Activated T-helper 17 cell treated with anti-CD3 and anti-CD28 coated beads, Interleukin-2, amount 50 U/mL, for 72 hours (primary cell): ENCODE measurements at regions not wholly inside any gene's neighbourhood (a gene's known extent, or its start where the extent isn't known, plus 50 kb on each side); places are given as distances from the start of the nearest gene placed in this dataset.

Source experiments
- ATAC-seq: fragments of 150-1000 bp; cut with Tn5 transposase; replicated peaks from 2 replicates; pipeline ENCODE4 v1.10.0; 2021; ENCODE audit warnings: mild to moderate bottlenecking, moderate library complexity
- H3K27ac Mint-ChIP-seq: one replicate; pipeline ENCODE4 v1.8.0; 2022; ENCODE audit warnings: mixed read lengths
- H3K27me3 Mint-ChIP-seq: one replicate; pipeline ENCODE4 v1.8.0; 2022; ENCODE audit warnings: mixed read lengths
- H3K36me3 Mint-ChIP-seq: one replicate; pipeline ENCODE4 v1.8.0; 2022; ENCODE audit warnings: low read depth, mild to moderate bottlenecking, mixed read lengths
- H3K4me1 Mint-ChIP-seq: one replicate; pipeline ENCODE4 v1.8.0; 2022; ENCODE audit warnings: mixed read lengths
- H3K4me3 Mint-ChIP-seq: one replicate; pipeline ENCODE4 v1.8.0; 2022; ENCODE audit warnings: mild to moderate bottlenecking, mixed read lengths
- H3K9me3 Mint-ChIP-seq: one replicate; pipeline ENCODE4 v1.8.0; 2022; ENCODE audit warnings: mixed read lengths

- no peaks in the 10 kb centered on the region for H3K27me3 Mint-ChIP-seq
- no peak overlapping the region for H3K27ac Mint-ChIP-seq
- no peaks in the 10 kb centered on the region for H3K9me3 Mint-ChIP-seq
- no peaks in the 10 kb centered on the region for H3K4me1 Mint-ChIP-seq
- no peak for ATAC-seq
- H3K36me3 Mint-ChIP-seq = peaks cover 47% of the 10 kb centered on the region
- no peak overlapping the region for H3K4me3 Mint-ChIP-seq
These were observed 139.2 kb downstream of the CRYBB2 start for GRCh38 chr22:25358421-25359170.

GRCh38 chr22:25359601-25360261 lies 140.3 kb downstream of the CRYBB2 start:
- no peak for ATAC-seq
- Mint-ChIP-seq H3K27me3 (no peaks in the 10 kb centered on the region), H3K27ac (no peak overlapping the region), H3K4me1 (no peaks in the 10 kb centered on the region), H3K36me3 (peaks cover 36% of the 10 kb centered on the region), H3K4me3 (no peak overlapping the region), H3K9me3 (no peaks in the 10 kb centered on the region)

DNA sequence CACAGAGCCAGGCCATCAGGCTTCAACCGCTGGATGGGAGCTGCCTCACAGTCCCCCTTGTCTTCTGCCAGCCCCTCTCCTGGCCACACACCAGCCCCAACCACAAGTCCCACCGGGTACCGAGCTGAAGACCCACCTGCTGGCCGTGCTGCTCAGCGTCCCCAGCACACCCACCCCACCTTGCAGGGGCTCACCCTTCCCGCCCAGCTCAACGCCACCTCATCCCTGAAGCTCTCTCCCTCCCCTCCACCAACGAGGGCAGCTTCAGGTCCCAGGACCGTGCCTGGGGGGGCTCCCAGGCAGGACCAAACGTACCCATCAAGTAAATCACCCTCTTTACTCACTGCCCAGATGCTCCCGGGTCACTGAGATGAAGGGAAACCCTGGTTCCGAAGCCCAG lies 141.0 kb downstream of the CRYBB2 start:
- H3K27ac Mint-ChIP-seq = no peak overlapping the region

GRCh38 chr22:25360891-25361645 lies 141.6 kb downstream of the CRYBB2 start:
- Mint-ChIP-seq H3K9me3 (no peaks in the 10 kb centered on the region), H3K27me3 (no peaks in the 10 kb centered on the region), H3K4me3 (no peak overlapping the region), H3K36me3 (peaks cover 25% of the 10 kb centered on the region), H3K4me1 (no peaks in the 10 kb centered on the region), H3K27ac (no peak overlapping the region)
- no peak for ATAC-seq

More for the DNA sequence above, 141.0 kb downstream of the CRYBB2 start:
- no peak overlapping the region for H3K4me3 Mint-ChIP-seq
- H3K4me1 Mint-ChIP-seq = no peaks in the 10 kb centered on the region
- H3K27me3 Mint-ChIP-seq = no peaks in the 10 kb centered on the region
- peaks cover 29% of the 10 kb centered on the region for H3K36me3 Mint-ChIP-seq
- no peaks in the 10 kb centered on the region for H3K9me3 Mint-ChIP-seq
- ATAC-seq = no peak

DNA sequence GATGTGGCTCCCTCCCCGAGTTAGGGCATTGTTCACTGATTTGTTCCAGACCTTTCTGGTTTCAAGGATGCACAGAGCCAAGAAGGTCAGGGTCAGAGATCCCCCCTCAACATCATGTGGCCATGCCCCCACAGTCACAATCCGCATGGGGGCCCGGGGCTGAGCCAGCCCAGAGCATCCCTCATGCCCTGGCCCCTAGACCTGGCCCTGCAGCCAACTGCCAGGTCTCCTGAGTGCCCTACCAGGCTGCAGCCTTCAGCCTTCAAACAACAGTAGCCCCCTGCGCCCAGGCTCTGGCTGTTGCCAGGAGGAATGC lies 142.4 kb downstream of the CRYBB2 start:
- H3K27ac Mint-ChIP-seq = no peak overlapping the region
- peak; percentile 42 for ATAC-seq

DNA sequence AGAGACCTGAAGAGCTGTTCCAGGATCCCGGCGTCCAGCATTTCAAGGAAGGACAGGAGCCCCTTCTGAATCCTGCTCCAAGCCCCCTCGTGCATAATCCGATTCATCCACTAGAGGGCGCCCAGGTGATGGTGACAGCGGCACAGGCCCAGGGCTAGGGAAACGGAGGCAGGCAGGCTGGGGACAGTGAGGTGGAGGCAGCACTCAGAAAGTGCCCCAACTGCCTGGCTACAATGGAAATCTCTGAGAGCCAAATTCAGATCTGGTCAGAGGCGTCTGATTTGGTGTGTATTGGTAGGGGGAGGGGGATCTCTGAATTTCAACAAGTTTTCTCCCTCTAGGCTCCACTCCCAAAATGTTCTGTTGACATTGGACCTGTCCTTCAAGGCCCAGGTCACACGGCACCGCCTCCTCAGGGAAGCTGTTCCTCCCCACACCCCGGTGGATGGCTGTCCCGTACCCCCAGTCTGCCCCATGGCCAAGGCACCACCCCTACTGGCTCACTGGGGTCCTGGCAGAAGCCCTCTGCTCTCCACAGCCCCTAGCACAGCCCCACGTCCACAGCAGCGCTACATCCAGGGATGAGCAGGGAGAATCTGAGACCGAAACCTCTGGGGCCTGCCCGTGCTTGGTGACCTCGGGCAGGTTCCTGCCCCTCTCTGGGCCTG lies 142.9 kb downstream of the CRYBB2 start:
- Mint-ChIP-seq H3K27me3 (no peaks in the 10 kb centered on the region), H3K27ac (no peak overlapping the region), H3K4me1 (peaks cover 2% of the 10 kb centered on the region), H3K36me3 (peaks cover 12% of the 10 kb centered on the region), H3K9me3 (no peaks in the 10 kb centered on the region), H3K4me3 (no peak overlapping the region)
- ATAC-seq = peak; percentile 86

More for the DNA sequence above, 142.4 kb downstream of the CRYBB2 start:
- H3K9me3 Mint-ChIP-seq = no peaks in the 10 kb centered on the region
- H3K27me3 Mint-ChIP-seq = no peaks in the 10 kb centered on the region
- H3K36me3 Mint-ChIP-seq = peaks cover 17% of the 10 kb centered on the region
- no peaks in the 10 kb centered on the region for H3K4me1 Mint-ChIP-seq
- H3K4me3 Mint-ChIP-seq = no peak overlapping the region

- Mint-ChIP-seq H3K4me1 (peaks cover 7% of the 10 kb centered on the region), H3K27ac (no peak overlapping the region), H3K36me3 (peaks cover 7% of the 10 kb centered on the region), H3K9me3 (no peaks in the 10 kb centered on the region), H3K27me3 (no peaks in the 10 kb centered on the region), H3K4me3 (no peak overlapping the region)
- no peak for ATAC-seq
These were observed 143.4 kb downstream of the CRYBB2 start for GRCh38 chr22:25362883-25363240.

GRCh38 chr22:25363474-25363873 lies 144.0 kb downstream of the CRYBB2 start:
- no peaks in the 10 kb centered on the region for H3K27me3 Mint-ChIP-seq
- H3K4me3 Mint-ChIP-seq = no peak overlapping the region
- H3K9me3 Mint-ChIP-seq = no peaks in the 10 kb centered on the region
- H3K27ac Mint-ChIP-seq = no peak overlapping the region
- ATAC-seq = no peak
- peaks cover 7% of the 10 kb centered on the region for H3K4me1 Mint-ChIP-seq
- H3K36me3 Mint-ChIP-seq = peaks cover under 1% of the 10 kb centered on the region

GRCh38 chr22:25364281-25364680 lies 144.8 kb downstream of the CRYBB2 start:
- Mint-ChIP-seq H3K27me3 (no peaks in the 10 kb centered on the region), H3K9me3 (no peaks in the 10 kb centered on the region), H3K27ac (no peak overlapping the region), H3K4me1 (peaks cover 7% of the 10 kb centered on the region), H3K36me3 (no peaks in the 10 kb centered on the region), H3K4me3 (no peak overlapping the region)
- no peak for ATAC-seq

- no peaks in the 10 kb centered on the region for H3K27me3 Mint-ChIP-seq
- ATAC-seq = no peak
- H3K36me3 Mint-ChIP-seq = no peaks in the 10 kb centered on the region
- H3K4me3 Mint-ChIP-seq = no peak overlapping the region
- H3K27ac Mint-ChIP-seq = peak overlapping the region; percentile 25
- no peaks in the 10 kb centered on the region for H3K9me3 Mint-ChIP-seq
- H3K4me1 Mint-ChIP-seq = peaks cover 7% of the 10 kb centered on the region
These were observed 145.3 kb downstream of the CRYBB2 start for GRCh38 chr22:25364736-25365241.

- Mint-ChIP-seq H3K27ac (peak overlapping the region; percentile 25), H3K4me3 (no peak overlapping the region), H3K36me3 (no peaks in the 10 kb centered on the region), H3K27me3 (no peaks in the 10 kb centered on the region), H3K9me3 (no peaks in the 10 kb centered on the region), H3K4me1 (peaks cover 7% of the 10 kb centered on the region)
- no peak for ATAC-seq
These were observed 146.2 kb downstream of the CRYBB2 start for GRCh38 chr22:25365491-25366261.

GRCh38 chr22:25366408-25366807 lies 147.0 kb downstream of the CRYBB2 start:
- no peak overlapping the region for H3K4me3 Mint-ChIP-seq
- no peaks in the 10 kb centered on the region for H3K27me3 Mint-ChIP-seq
- H3K36me3 Mint-ChIP-seq = no peaks in the 10 kb centered on the region
- H3K4me1 Mint-ChIP-seq = peaks cover 7% of the 10 kb centered on the region
- H3K27ac Mint-ChIP-seq = no peak overlapping the region
- no peaks in the 10 kb centered on the region for H3K9me3 Mint-ChIP-seq
- no peak for ATAC-seq

DNA sequence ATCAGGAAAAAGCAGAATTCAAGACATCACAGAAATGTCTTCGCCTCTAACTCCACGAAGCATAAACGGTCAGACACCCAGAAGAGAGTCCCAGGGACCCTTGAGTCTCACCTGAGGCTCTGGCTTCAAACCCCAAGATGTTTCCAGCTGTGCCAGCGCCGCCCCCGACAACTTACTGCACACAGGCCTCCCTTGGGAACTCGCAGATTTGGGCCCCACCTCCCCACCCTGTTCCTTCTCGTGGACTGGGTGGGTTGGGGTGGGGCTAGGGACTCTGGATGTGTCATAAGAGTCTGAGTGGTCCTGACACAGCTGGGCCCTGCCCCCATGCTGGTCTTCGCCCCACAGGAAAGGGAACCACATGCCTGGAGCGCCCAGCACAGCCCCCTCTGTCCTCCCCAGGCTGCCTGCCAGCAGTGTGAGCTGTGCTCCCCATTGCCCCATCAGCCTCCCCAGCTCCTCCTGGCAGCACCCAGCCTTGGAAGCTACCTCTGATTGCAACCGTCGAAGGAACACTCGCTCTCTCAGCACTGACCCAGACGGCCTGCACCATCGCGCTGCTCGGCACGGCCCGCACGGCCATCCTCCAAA lies 147.5 kb downstream of the CRYBB2 start:
- H3K27me3 Mint-ChIP-seq = no peaks in the 10 kb centered on the region
- H3K9me3 Mint-ChIP-seq = no peaks in the 10 kb centered on the region
- H3K4me3 Mint-ChIP-seq = no peak overlapping the region
- H3K27ac Mint-ChIP-seq = peak overlapping the region; percentile 67
- H3K4me1 Mint-ChIP-seq = peaks cover 7% of the 10 kb centered on the region
- no peak for ATAC-seq
- no peaks in the 10 kb centered on the region for H3K36me3 Mint-ChIP-seq
